IMR-90 (cell line): ENCODE measurements at regions not wholly inside any gene's neighbourhood (a gene's known extent, or its start where the extent isn't known, plus 50 kb on each side); places are given as distances from the start of the nearest gene placed in this dataset.

Experiments used
- ATAC-seq: fragments of 200-7000 bp; cut with Tn5 transposase; 2 replicates; pipeline ENCODE4 v1.9.1; 2020; ENCODE audit warnings: low read depth, mild to moderate bottlenecking, moderate library complexity
- BruUV-seq: library from RNA; stranded (reverse); fragments of 400-500 nt; replicated peaks from 2 replicates; lab custom pipeline; 2021; lab: Mats Ljungman, UMichigan
- CTCF ChIA-PET: fragments of 300-600 bp; formaldehyde crosslinking; extraction: SDS; loops from one replicate; lab custom pipeline; 2021; ENCODE audit warnings: antibody characterized with exemption; lab: Yijun Ruan, JAX
- POLR2A ChIA-PET: fragments of 300-600 bp; sonication (Branson Sonifier 250); formaldehyde crosslinking; loops from one replicate; lab custom pipeline; 2022; ENCODE audit warnings: antibody characterized with exemption; ENCODE audit not compliant: unreplicated experiment; lab: Charles Lee
- DNase-seq: peaks from one replicate; pipeline ENCODE4 v3.0.0; 2013
- H2AFZ ChIP-seq: replicated peaks from 2 replicates; pipeline ENCODE3; 2013; ENCODE audit warnings: low read length, mild to moderate bottlenecking; ENCODE audit not compliant: poor library complexity
- H2AK5ac ChIP-seq: 2 replicates; pipeline ENCODE4 v1.6.1; 2013; ENCODE audit warnings: low read depth, low read length, inconsistent platforms
- H2AK9ac ChIP-seq: replicated peaks from 2 replicates; pipeline ENCODE3; 2013; ENCODE audit warnings: mild to moderate bottlenecking, low read depth, low read length, moderate library complexity; ENCODE audit not compliant: poor library complexity
- H2BK120ac ChIP-seq: 2 replicates; pipeline ENCODE4 v1.6.1; 2013; ENCODE audit warnings: low read depth, low read length, inconsistent platforms
- H2BK15ac ChIP-seq: 3 replicates; pipeline ENCODE4 v1.6.1; 2013; ENCODE audit warnings: low read depth, low read length, inconsistent platforms
- H2BK20ac ChIP-seq: 2 replicates; pipeline ENCODE4 v1.6.1; 2013; ENCODE audit warnings: low read depth, mild to moderate bottlenecking, inconsistent platforms, low read length, moderate library complexity
- H2BK5ac ChIP-seq: 2 replicates; pipeline ENCODE4 v1.6.1; 2013; ENCODE audit warnings: mild to moderate bottlenecking, low read depth, low read length, inconsistent platforms; ENCODE audit not compliant: poor library complexity, severe bottlenecking
- H3K14ac ChIP-seq: replicated peaks from 2 replicates; pipeline ENCODE4 v1.6.1; 2013; ENCODE audit warnings: low read depth, low read length, inconsistent platforms
- H3K18ac ChIP-seq: 2 replicates; pipeline ENCODE4 v1.6.1; 2013; ENCODE audit warnings: low read depth, low read length, control low read depth
- H3K23ac ChIP-seq: 2 replicates; pipeline ENCODE4 v1.6.1; 2013; ENCODE audit warnings: low read depth, low read length, inconsistent platforms
- H3K27ac ChIP-seq: 2 replicates; pipeline ENCODE4 v1.5.1; 2013; ENCODE audit warnings: mild to moderate bottlenecking, control low read depth, low read length; ENCODE audit not compliant: insufficient read depth
- H3K27me3 ChIP-seq: 2 replicates; pipeline ENCODE4 v1.6.1; 2013; ENCODE audit warnings: low read length; ENCODE audit not compliant: control insufficient read depth, insufficient read depth
- H3K36me3 ChIP-seq: 2 replicates; pipeline ENCODE4 v1.6.1; 2013; ENCODE audit warnings: low read length, mixed read lengths; ENCODE audit not compliant: control insufficient read depth, insufficient read depth
- H3K4ac ChIP-seq: 2 replicates; pipeline ENCODE4 v1.6.1; 2013; ENCODE audit warnings: low read depth, low read length, inconsistent platforms
- H3K4me1 ChIP-seq: 2 replicates; pipeline ENCODE4 v1.6.1; 2013; ENCODE audit warnings: low read length, mixed read lengths; ENCODE audit not compliant: control insufficient read depth, insufficient read depth
- H3K4me2 ChIP-seq: 2 replicates; pipeline ENCODE4 v1.6.1; 2013; ENCODE audit warnings: low read depth, mild to moderate bottlenecking, control low read depth, low read length, moderate library complexity
- H3K4me3 ChIP-seq: 2 replicates; pipeline ENCODE4 v1.5.1; 2013; ENCODE audit warnings: low read depth, mild to moderate bottlenecking, control low read depth, low read length, moderate library complexity; ENCODE audit not compliant: insufficient read depth
- H3K56ac ChIP-seq: 2 replicates; pipeline ENCODE4 v1.6.1; 2013; ENCODE audit warnings: low read length, inconsistent platforms; ENCODE audit not compliant: insufficient read depth; ENCODE audit errors: extremely low read depth
- H3K79me1 ChIP-seq, 2 experiments: 2 replicates each; pipeline ENCODE4 v1.6.1; 2013; ENCODE audit warnings: low read length in 2 of 2, inconsistent platforms in 1 of 2, low read depth in 1 of 2
- H3K9ac ChIP-seq: 2 replicates; pipeline ENCODE4 v1.6.1; 2013; ENCODE audit warnings: low read depth, low read length, control low read depth
- H3K9me1 ChIP-seq: 2 replicates; pipeline ENCODE4 v1.6.1; 2013; ENCODE audit warnings: low read length, inconsistent platforms; ENCODE audit not compliant: insufficient read depth
- H3K9me3 ChIP-seq: 2 replicates; pipeline ENCODE4 v1.6.1; 2013; ENCODE audit warnings: low read length; ENCODE audit not compliant: control insufficient read depth, insufficient read depth
- H4K20me1 ChIP-seq: 2 replicates; pipeline ENCODE4 v1.6.1; 2013; ENCODE audit warnings: low read length, inconsistent platforms; ENCODE audit not compliant: insufficient read depth
- H4K5ac ChIP-seq: 2 replicates; pipeline ENCODE4 v1.6.1; 2013; ENCODE audit warnings: mild to moderate bottlenecking, low read depth, low read length, control low read depth
- H4K8ac ChIP-seq, 2 experiments: 2 replicates each; pipeline ENCODE4 v1.6.1; 2013; ENCODE audit warnings: low read depth in 2 of 2, low read length in 2 of 2, control low read depth in 1 of 2, inconsistent platforms in 1 of 2
- H4K91ac ChIP-seq: 2 replicates; pipeline ENCODE4 v1.6.1; 2013; ENCODE audit warnings: low read depth, low read length, inconsistent platforms; ENCODE audit not compliant: insufficient read depth
- CHD1 ChIP-seq: IDR thresholded peaks from 2 replicates; pipeline ENCODE4 v1.6.1; 2012; ENCODE audit warnings: low read depth, low read length, improper control_type of control experiment
- RFX5 ChIP-seq: IDR thresholded peaks from 2 replicates; pipeline ENCODE4 v1.8.0; 2012; ENCODE audit warnings: low read depth, mild to moderate bottlenecking, low read length, moderate library complexity
- dilution Hi-C: fragments of 300-500 bp; cut with HindIII; formaldehyde crosslinking; loops from one replicate; pipeline ENCODE4 v1.14.3; 2018; ENCODE audit warnings: low sequenced_read_pairs; ENCODE audit not compliant: unreplicated experiment
- in situ Hi-C: fragments of 300-500 bp; cut with MboI; formaldehyde crosslinking; loops from 3 replicates; pipeline ENCODE4 v1.14.3; 2019; ENCODE audit warnings: low sequenced_read_pairs, inconsistent platforms, mixed read lengths
- intact Hi-C: fragments of 100-400 bp; cut with micrococcal nuclease; formaldehyde crosslinking; loops from 2 replicates; pipeline ENCODE4 v1.10.0; 2022

- Histone ChIP-seq H2AK5ac (no peak overlapping the region), H2AK9ac (no peak overlapping the region), H3K4me2 (no peak overlapping the region), H3K9me3 (no peaks in the 10 kb centered on the region), H3K36me3 (no peaks in the 10 kb centered on the region), H3K56ac (no peak overlapping the region), H2BK15ac (no peak overlapping the region), H3K4ac (no peak overlapping the region), H3K4me1 (peaks cover 4% of the 10 kb centered on the region; the same call in 1 of the 2 replicates), H4K20me1 (no peaks in the 10 kb centered on the region), H3K27me3 (no peaks in the 10 kb centered on the region), H2BK120ac (no peak overlapping the region), H2BK20ac (no peak overlapping the region), H3K9me1 (no peaks in the 10 kb centered on the region), H3K23ac (no peak overlapping the region), H3K14ac (no peak overlapping the region), H3K9ac (no peak overlapping the region), H4K91ac (no peak overlapping the region), H2BK5ac (no peak overlapping the region), H3K4me3 (no peak overlapping the region), H3K27ac (no peak overlapping the region), H3K18ac (no peak overlapping the region), H4K5ac (no peak overlapping the region), H4K8ac (no peak overlapping the region), H3K79me1 (no peaks in the 10 kb centered on the region), H2AFZ (no peak overlapping the region)
- TF ChIP-seq RFX5 = no peak
- TF ChIP-seq CHD1 = no peak
- no TSS peak for BruUV-seq
- dilution Hi-C loops = no loop called here
- ATAC-seq (no peak), DNase-seq (no peak)
- in situ Hi-C loops = no loop called here
- intact Hi-C loops = no loop called here
- POLR2A ChIA-PET = no interaction called here
- CTCF ChIA-PET = no interaction called here
These were observed 149.9 kb upstream of the SMLR1 start for GRCh38 chr6:130677312-130677711.
